GM23248 (cell line): ENCODE measurements at regions not wholly inside any gene's neighbourhood (a gene's known extent, or its start where the extent isn't known, plus 50 kb on each side); places are given as distances from the start of the nearest gene placed in this dataset.

Experiments used
- DNase-seq: peaks from one replicate; pipeline ENCODE4 v3.0.0-alpha.2; 2015
- H2AFZ ChIP-seq: fragments of 200-600 bp; sonication (generic); 2 replicates; pipeline ENCODE4 v1.6.1; 2016; ENCODE audit warnings: antibody characterized with exemption
- H3F3A ChIP-seq: fragments of 200-600 bp; sonication (generic); 2 replicates; pipeline ENCODE4 v1.6.1; 2016; ENCODE audit warnings: mild to moderate bottlenecking, antibody characterized with exemption, mixed run types; ENCODE audit not compliant: insufficient read depth
- H3K27ac ChIP-seq: fragments of 200-600 bp; sonication (generic); 2 replicates; pipeline ENCODE4 v1.5.1; 2016; ENCODE audit warnings: mild to moderate bottlenecking
- H3K27me3 ChIP-seq: fragments of 200-600 bp; sonication (generic); replicated peaks from 2 replicates; pipeline ENCODE4 v1.6.1; 2016; ENCODE audit warnings: mild to moderate bottlenecking; ENCODE audit not compliant: insufficient read depth
- H3K36me3 ChIP-seq: fragments of 200-600 bp; sonication (generic); 2 replicates; pipeline ENCODE4 v1.6.1; 2016; ENCODE audit warnings: low read depth, mild to moderate bottlenecking
- H3K4me1 ChIP-seq: fragments of 200-600 bp; sonication (generic); 2 replicates; pipeline ENCODE4 v1.6.1; 2016; ENCODE audit warnings: mild to moderate bottlenecking; ENCODE audit not compliant: insufficient read depth
- H3K4me2 ChIP-seq: fragments of 200-600 bp; sonication (generic); one replicate; pipeline ENCODE4 v1.6.1; 2016; ENCODE audit warnings: mild to moderate bottlenecking; ENCODE audit not compliant: unreplicated experiment
- H3K4me3 ChIP-seq: fragments of 200-600 bp; sonication (generic); 2 replicates; pipeline ENCODE4 v1.5.1; 2016; ENCODE audit warnings: mild to moderate bottlenecking
- H3K79me2 ChIP-seq: fragments of 200-600 bp; sonication (generic); 2 replicates; pipeline ENCODE4 v1.6.1; 2016; ENCODE audit warnings: mild to moderate bottlenecking; ENCODE audit not compliant: insufficient read depth
- H3K9ac ChIP-seq: fragments of 200-600 bp; sonication (generic); 2 replicates; pipeline ENCODE4 v1.6.1; 2016; ENCODE audit warnings: mild to moderate bottlenecking
- H3K9me2 ChIP-seq: fragments of 200-600 bp; sonication (generic); 2 replicates; pipeline ENCODE4 v1.6.1; 2016; ENCODE audit warnings: mixed run types, mild to moderate bottlenecking, moderate library complexity; ENCODE audit not compliant: insufficient read depth
- H3K9me3 ChIP-seq: fragments of 200-600 bp; sonication (generic); one replicate; pipeline ENCODE4 v1.6.1; 2017; ENCODE audit warnings: low read depth
- H4K20me1 ChIP-seq: fragments of 200-600 bp; sonication (generic); 2 replicates; pipeline ENCODE4 v1.6.0; 2016; ENCODE audit not compliant: insufficient read depth
- EZH2 ChIP-seq: fragments of 200-600 bp; sonication (generic); IDR thresholded peaks from 2 replicates; pipeline ENCODE4 v1.6.1; 2018; ENCODE audit warnings: antibody characterized with exemption, mild to moderate bottlenecking; ENCODE audit not compliant: insufficient read depth, poor library complexity, severe bottlenecking
- EZH2phosphoT487 ChIP-seq: fragments of 200-600 bp; sonication (generic); IDR thresholded peaks from 2 replicates; pipeline ENCODE4 v1.6.1; 2018; ENCODE audit warnings: antibody characterized with exemption, moderate library complexity, mild to moderate bottlenecking, low read depth; ENCODE audit not compliant: insufficient read depth
- WGBS, 2 experiments: methylation state at CpG; one replicate each; pipeline ENCODE4 v1.1.6; 2015 to 2017; ENCODE audit warnings: low lambda C conversion rate in 2 of 2, low coverage in 1 of 2; ENCODE audit errors: missing lambda C conversion rate in 2 of 2; 5-methylcytosine and 5-hydroxymethylcytosine counted together
- in situ Hi-C: fragments of 300-500 bp; cut with MboI; formaldehyde crosslinking; loops from 2 replicates; pipeline ENCODE4 v1.15.0; 2020

DNA sequence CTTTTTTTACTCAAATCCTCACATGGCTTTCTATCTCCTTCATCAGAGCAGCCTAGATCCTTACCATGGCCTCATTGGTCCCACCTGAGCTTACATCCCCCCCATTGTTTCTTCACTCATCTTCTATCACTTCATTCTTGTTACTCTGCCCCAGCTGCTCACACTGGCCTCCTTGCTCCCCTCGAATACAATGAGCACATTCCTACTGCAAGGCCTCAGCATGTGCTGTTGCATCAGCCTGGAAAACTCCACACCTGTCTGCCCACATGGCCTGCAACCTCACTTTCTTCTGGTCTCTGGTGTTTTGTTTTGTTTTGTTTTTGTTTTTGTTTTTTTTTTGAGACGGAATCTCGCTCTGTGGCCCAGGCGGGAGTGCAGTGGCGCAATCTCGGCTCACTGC lies 212.6 kb downstream of the TBX18 start:
- H2AFZ ChIP-seq: no peak overlapping the region
- no peaks in the 10 kb centered on the region for H3K36me3 ChIP-seq
- H3F3A ChIP-seq: peaks cover 16% of the 10 kb centered on the region
- H3K4me3 ChIP-seq: no peak overlapping the region
- TF ChIP-seq EZH2phosphoT487 (no peak), EZH2 (no peak)
- H3K9me3 ChIP-seq: no peaks in the 10 kb centered on the region
- H3K9me2 ChIP-seq: no peaks in the 10 kb centered on the region
- WGBS, 2 experiments: 74 to 97% methylated on average over 1 to 5 of the region's 6 CpGs
- H3K4me2 ChIP-seq: no peak overlapping the region
- H3K27ac ChIP-seq: no peak overlapping the region
- no peaks in the 10 kb centered on the region for H3K27me3 ChIP-seq
- in situ Hi-C loops: loop anchor here (25.0 kb wide), 2 partner anchors 411 to 664 kb away; no protein-coding TSS in a partner anchor
- H3K79me2 ChIP-seq: no peaks in the 10 kb centered on the region
- DNase-seq: no peak
- H3K9ac ChIP-seq: no peak overlapping the region
- H4K20me1 ChIP-seq: no peaks in the 10 kb centered on the region
- peaks cover 9% of the 10 kb centered on the region for H3K4me1 ChIP-seq

DNA sequence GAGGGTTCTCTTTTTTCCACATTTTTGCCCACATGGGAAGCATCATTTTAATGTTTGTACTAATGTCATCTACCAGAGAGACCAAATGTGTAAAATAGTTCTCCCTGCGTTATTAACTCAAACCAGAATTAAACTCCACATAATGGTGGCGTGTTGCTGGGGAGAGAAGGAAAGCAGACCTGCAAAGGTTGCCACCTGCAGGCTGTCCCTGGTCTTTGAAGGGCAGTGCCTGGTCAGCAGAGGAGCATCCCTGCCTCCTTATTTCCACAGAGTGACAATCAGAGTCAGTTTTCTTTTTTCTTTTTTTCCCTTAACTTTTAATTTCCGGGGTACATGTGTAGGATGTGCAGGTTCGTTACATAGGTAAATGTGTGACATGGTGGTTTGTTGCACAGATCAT lies 214.5 kb downstream of the TBX18 start:
- H3K4me3 ChIP-seq: no peak overlapping the region
- H2AFZ ChIP-seq: no peak overlapping the region
- no peaks in the 10 kb centered on the region for H3K9me2 ChIP-seq
- 95 to 96% methylated on average over 4 of the region's 4 CpGs for WGBS, 2 experiments
- H3K79me2 ChIP-seq: no peaks in the 10 kb centered on the region
- no peaks in the 10 kb centered on the region for H4K20me1 ChIP-seq
- in situ Hi-C loops: loop anchor here (25.0 kb wide), 2 partner anchors 412 to 663 kb away; no protein-coding TSS in a partner anchor
- H3K27me3 ChIP-seq: no peaks in the 10 kb centered on the region
- no peak overlapping the region for H3K27ac ChIP-seq
- peaks cover 27% of the 10 kb centered on the region for H3F3A ChIP-seq
- no peaks in the 10 kb centered on the region for H3K9me3 ChIP-seq
- H3K4me1 ChIP-seq: peaks cover 22% of the 10 kb centered on the region
- DNase-seq: peak; percentile 10
- H3K36me3 ChIP-seq: no peaks in the 10 kb centered on the region
- no peak overlapping the region for H3K4me2 ChIP-seq
- H3K9ac ChIP-seq: no peak overlapping the region
- TF ChIP-seq EZH2phosphoT487: no peak
- TF ChIP-seq EZH2: no peak

DNA sequence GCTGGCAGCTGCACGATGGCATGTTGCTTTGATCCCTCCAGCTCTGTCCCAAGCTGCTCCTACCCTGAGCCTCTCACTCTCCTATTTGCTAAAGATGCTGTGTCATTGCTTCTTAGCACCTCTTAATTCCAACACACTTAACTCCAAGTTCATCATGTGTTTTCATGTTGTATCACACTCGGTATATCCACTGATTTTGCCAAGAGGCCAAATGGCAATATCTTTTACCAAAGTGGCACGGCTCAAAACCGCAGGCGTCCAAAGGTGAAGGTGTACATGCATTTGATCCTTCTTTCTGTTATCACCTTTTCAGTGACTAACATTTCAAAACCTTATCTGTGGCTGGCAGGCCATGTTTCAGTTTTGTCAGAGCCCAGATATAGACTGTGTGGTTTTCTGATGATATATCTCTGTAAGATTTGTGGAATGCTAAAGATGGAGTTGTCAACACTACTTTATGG lies 217.0 kb downstream of the TBX18 start:
- Histone ChIP-seq H3K9me3 (no peaks in the 10 kb centered on the region), H3K9ac (no peak overlapping the region), H3K79me2 (no peaks in the 10 kb centered on the region), H3K4me2 (no peak overlapping the region), H3K36me3 (no peaks in the 10 kb centered on the region), H3K27ac (no peak overlapping the region), H3K4me1 (peaks cover 22% of the 10 kb centered on the region), H3F3A (peaks cover 22% of the 10 kb centered on the region), H4K20me1 (no peaks in the 10 kb centered on the region), H2AFZ (no peak overlapping the region), H3K4me3 (no peak overlapping the region), H3K9me2 (no peaks in the 10 kb centered on the region), H3K27me3 (no peaks in the 10 kb centered on the region)
- in situ Hi-C loops: no loop called here
- TF ChIP-seq EZH2 (no peak), EZH2phosphoT487 (no peak)
- no peak for DNase-seq
- WGBS, 2 experiments: 88 to 92% methylated on average over 5 of the region's 5 CpGs

DNA sequence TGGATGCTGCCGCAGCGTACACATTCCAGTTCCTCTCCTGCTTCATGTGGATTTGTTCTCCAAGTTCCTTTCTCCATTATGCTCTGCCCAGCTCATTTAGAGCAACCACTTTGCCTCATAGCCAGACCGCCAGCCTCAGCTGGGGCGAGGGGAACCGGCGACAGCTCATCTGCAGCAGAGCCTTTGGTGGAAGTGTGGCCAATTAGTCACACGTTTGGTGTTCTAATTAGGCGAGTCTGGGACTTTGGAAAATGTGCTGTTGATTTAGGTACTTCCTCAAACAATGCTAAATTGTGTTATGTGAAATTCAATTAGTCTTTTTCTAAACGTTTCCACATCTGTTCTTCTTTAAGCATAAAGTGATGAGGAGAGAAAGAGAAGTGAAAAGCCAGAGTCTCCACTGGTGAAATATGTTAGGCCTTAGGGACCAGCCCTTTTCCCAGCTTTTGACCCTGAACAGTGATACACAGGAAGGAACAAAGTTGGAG lies 217.9 kb downstream of the TBX18 start:
- Histone ChIP-seq H4K20me1 (no peaks in the 10 kb centered on the region), H2AFZ (peak overlapping the region; percentile 10), H3K9me2 (no peaks in the 10 kb centered on the region), H3K9me3 (no peaks in the 10 kb centered on the region), H3K27me3 (no peaks in the 10 kb centered on the region), H3K4me1 (peaks cover 22% of the 10 kb centered on the region), H3K4me2 (peak overlapping the region; percentile 40), H3K36me3 (no peaks in the 10 kb centered on the region), H3K79me2 (no peaks in the 10 kb centered on the region), H3K27ac (0 out of 2 replicates have a peak overlapping the region, but pooled peaks have one; percentile 4), H3K4me3 (peak overlapping the region; percentile 5; the same call in 1 of the 2 replicates), H3F3A (peaks cover 22% of the 10 kb centered on the region), H3K9ac (no peak overlapping the region)
- peak; percentile 80 for DNase-seq
- in situ Hi-C loops: no loop called here
- peak; percentile 86; the same call in 1 of the 2 replicates for TF ChIP-seq EZH2phosphoT487
- TF ChIP-seq EZH2: no peak
- 2 to 3% methylated on average over 9 of the region's 9 CpGs for WGBS, 2 experiments
